ENCODE measurements at regions not wholly inside any gene's neighbourhood (a gene's known extent, or its start where the extent isn't known, plus 50 kb on each side); places are given as distances from the start of the nearest gene placed in this dataset.

DNA sequence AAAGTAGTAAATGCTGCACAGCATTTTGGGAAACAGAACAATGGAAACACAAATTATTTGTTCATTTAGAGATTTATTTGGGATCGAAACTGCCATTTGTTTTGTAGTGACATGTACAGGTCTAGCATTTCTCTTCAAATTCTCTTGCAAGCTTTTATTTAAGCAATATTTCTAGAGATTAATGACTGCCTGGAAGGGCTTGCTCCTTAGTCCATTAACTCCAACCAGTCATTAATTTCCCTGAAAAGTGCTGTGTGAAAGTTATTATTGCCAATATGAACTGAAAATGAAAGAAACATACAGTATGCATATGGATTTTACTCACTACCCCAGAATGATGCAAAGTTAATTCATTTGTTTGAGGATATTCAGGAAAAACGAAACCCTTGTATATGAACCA lies 1349.6 kb upstream of the FLRT2 start:
- Histone ChIP-seq H3K4me3 (no peak overlapping the region), H3K9me3 (no peaks in the 10 kb centered on the region), H3K27me3 (no peaks in the 10 kb centered on the region), H3K36me3 (no peaks in the 10 kb centered on the region), H3K4me1 (no peaks in the 10 kb centered on the region), H3K27ac (no peak overlapping the region)
- 27% methylated on average over 2 of the region's 2 CpGs for WGBS (ENCODE audit: insufficient coverage, low coverage, low lambda C conversion rate, missing lambda C conversion rate)
- ATAC-seq: no peak
- intact Hi-C loops (cut with DNase I): no loop called here
- TF ChIP-seq POLR2A (IDR thresholded peaks at IDR 0.05) (no peak), CTCF (IDR thresholded peaks at IDR 0.05) (no peak)
- no peak for DNase-seq

GRCh38 chr14:84181072-84181471 lies 1348.9 kb upstream of the FLRT2 start:
- WGBS (ENCODE audit: insufficient coverage, low coverage, low lambda C conversion rate, missing lambda C conversion rate): 29% methylated on average over 2 of the region's 2 CpGs
- TF ChIP-seq POLR2A (IDR thresholded peaks at IDR 0.05) (no peak), CTCF (IDR thresholded peaks at IDR 0.05) (no peak)
- no peak overlapping the region for H3K4me3 ChIP-seq
- no peak for DNase-seq
- no peak for ATAC-seq
- no peaks in the 10 kb centered on the region for H3K27me3 ChIP-seq
- no peaks in the 10 kb centered on the region for H3K9me3 ChIP-seq
- intact Hi-C loops (cut with DNase I): no loop called here
- no peak overlapping the region for H3K27ac ChIP-seq
- H3K36me3 ChIP-seq: no peaks in the 10 kb centered on the region
- no peaks in the 10 kb centered on the region for H3K4me1 ChIP-seq

GRCh38 chr14:84195514-84195913 lies 1334.4 kb upstream of the FLRT2 start:
- Histone ChIP-seq H3K27ac (no peak overlapping the region), H3K4me1 (no peaks in the 10 kb centered on the region), H3K4me3 (no peak overlapping the region), H3K27me3 (no peaks in the 10 kb centered on the region), H3K36me3 (no peaks in the 10 kb centered on the region), H3K9me3 (no peaks in the 10 kb centered on the region)
- DNase-seq (no peak), ATAC-seq (no peak)
- intact Hi-C loops (cut with DNase I): no loop called here
- TF ChIP-seq CTCF (IDR thresholded peaks at IDR 0.05): no peak
- TF ChIP-seq POLR2A (IDR thresholded peaks at IDR 0.05): no peak

- H3K9me3 ChIP-seq: no peaks in the 10 kb centered on the region
Measured at GRCh38 chr14:84197704-84198103, 1332.2 kb upstream of the FLRT2 start.

More at GRCh38 chr14:84197704-84198103, 1332.2 kb upstream of the FLRT2 start:
- ATAC-seq (no peak), DNase-seq (no peak)
- Histone ChIP-seq H3K27ac (no peak overlapping the region), H3K36me3 (no peaks in the 10 kb centered on the region), H3K27me3 (no peaks in the 10 kb centered on the region), H3K4me3 (no peak overlapping the region), H3K4me1 (no peaks in the 10 kb centered on the region)
- intact Hi-C loops (cut with DNase I): no loop called here
- 31% methylated on average over 1 of the region's 1 CpG for WGBS (ENCODE audit: insufficient coverage, low coverage, low lambda C conversion rate, missing lambda C conversion rate)
- TF ChIP-seq POLR2A (IDR thresholded peaks at IDR 0.05): no peak
- TF ChIP-seq CTCF (IDR thresholded peaks at IDR 0.05): no peak
